NCI-H2029 (cell line): ENCODE measurements at regions not wholly inside any gene's neighbourhood (a gene's known extent, or its start where the extent isn't known, plus 50 kb on each side); places are given as distances from the start of the nearest gene placed in this dataset.

Experiments
- DNase-seq: peaks from one replicate; lab custom pipeline; 2025; lab: John Stamatoyannopoulos, UW

- DNase-seq, result no peak
Observed at GRCh38 chr2:185147361-185147760, 549.0 kb downstream of the ZNF804A start.

GRCh38 chr2:185152186-185152585 lies 553.9 kb downstream of the ZNF804A start:
- no peak for DNase-seq

DNA sequence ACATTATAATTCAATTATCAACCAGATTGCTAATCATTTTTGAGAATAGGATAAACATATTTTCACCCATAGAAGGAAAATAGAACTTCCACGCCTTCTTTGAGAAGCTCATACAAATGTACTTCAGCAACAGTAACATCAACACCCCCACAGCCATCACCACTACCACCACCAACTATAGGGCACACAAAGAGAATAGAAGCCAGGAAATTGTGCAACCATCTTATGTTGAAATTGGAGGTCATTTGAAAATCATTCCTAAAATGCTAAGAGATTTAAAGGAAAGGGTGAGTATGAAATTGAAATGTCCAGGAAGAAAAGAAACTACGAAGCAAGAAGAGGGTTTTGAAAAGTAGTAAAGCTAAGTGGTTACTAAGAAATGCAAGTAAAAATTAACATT lies 563.4 kb downstream of the ZNF804A start:
- no peak for DNase-seq

GRCh38 chr2:185174353-185174752 lies 564.3 kb upstream of the FSIP2 start:
- DNase-seq, result no peak

GRCh38 chr2:185179743-185180142 lies 558.9 kb upstream of the FSIP2 start:
- DNase-seq, result no peak

GRCh38 chr2:185181901-185182300 lies 556.7 kb upstream of the FSIP2 start:
- DNase-seq, result no peak

DNA sequence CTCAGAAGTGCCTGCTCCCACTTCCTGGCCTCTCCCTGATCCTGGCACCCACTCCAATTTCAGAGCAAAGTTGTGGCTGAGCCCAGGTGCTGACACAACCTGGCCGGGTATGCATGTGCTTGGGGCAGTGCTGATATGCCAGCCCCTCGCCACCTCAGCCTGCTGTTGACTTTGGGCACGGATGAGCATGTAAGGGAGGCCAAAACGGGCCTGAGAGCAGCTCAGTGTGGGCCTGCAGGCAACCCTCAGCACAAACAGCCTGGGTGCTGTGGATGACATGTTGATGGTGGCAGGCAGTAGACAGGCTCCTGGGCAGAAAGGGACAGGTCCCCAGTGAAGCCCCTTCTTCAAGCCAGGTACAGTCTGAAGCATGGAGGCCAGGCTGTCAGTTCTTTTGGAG lies 553.6 kb upstream of the FSIP2 start:
- no peak for DNase-seq

- no peak for DNase-seq
Observed at GRCh38 chr2:185187421-185187820, 551.2 kb upstream of the FSIP2 start.

GRCh38 chr2:185188656-185189055 lies 549.9 kb upstream of the FSIP2 start:
- DNase-seq, result no peak

DNA sequence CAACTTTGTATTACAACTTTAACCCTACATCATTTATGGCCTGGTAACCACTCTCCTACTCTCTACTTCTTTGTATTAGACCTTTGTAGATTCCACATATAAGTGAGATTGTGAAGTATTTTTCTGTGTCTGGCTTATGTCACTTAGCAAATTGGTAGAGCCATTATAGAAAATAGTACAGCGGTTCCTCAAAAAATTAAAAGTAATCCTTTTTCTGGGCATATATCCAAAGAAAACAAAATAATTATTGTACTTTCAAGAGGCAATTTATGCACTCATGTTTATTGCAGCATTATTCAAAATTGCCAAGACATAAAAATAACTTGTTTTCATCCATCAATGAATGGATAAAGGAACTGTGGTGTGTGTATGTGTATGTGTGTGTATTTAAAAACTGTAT lies 537.5 kb upstream of the FSIP2 start:
- DNase-seq, result no peak

- DNase-seq, result no peak
Observed at GRCh38 chr2:185202381-185202780, 536.2 kb upstream of the FSIP2 start.

DNA sequence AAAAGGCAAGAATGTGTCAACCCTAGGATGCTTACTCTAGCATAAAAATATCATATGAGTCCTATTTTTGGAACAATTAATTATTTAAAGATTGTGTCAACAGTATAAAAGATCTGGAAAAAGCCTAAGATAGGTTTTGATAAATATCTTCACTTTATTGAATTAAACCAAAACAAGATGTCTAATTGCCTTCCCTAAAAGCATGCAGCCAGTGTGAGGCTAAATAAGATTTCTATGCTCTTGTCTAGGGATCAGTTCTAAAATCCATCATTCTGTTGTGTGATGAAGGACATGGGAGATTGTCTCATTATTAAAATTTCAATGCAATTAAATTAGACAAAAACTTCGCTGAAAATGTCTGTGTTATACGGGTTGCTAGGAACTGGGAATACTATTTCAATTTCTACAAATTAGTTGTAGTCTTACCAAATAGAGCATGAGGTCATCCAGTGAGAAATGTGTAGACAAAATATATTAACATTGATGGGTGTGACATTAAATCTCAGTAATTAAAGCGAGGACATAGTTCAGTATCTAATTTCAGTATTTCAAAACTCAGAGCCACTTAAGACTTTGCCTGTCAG lies 535.6 kb upstream of the FSIP2 start:
- DNase-seq, result no peak

DNA sequence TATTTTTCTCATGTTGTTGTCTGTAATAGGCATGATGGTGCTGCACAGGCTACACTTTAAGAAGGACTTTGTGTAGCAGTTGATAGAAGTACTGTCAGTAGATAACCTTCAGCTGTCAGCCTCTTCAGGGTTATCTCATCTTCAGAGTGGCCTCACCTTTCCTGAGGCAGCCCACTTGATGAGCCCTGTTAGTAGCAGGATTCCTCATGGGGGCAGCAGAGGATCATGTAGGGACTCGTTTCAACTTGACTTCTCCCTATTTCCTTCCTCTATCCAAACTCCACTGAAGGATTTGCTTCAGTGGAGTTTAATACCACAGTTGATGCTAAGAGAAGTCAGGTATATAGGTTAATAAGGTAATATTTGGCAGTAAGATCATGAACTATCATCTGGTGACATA lies 530.3 kb upstream of the FSIP2 start:
- DNase-seq, result peak; percentile 3

GRCh38 chr2:185215497-185215896 lies 523.1 kb upstream of the FSIP2 start:
- no peak for DNase-seq

- DNase-seq, result no peak
Observed at GRCh38 chr2:185219981-185220380, 518.6 kb upstream of the FSIP2 start.

DNA sequence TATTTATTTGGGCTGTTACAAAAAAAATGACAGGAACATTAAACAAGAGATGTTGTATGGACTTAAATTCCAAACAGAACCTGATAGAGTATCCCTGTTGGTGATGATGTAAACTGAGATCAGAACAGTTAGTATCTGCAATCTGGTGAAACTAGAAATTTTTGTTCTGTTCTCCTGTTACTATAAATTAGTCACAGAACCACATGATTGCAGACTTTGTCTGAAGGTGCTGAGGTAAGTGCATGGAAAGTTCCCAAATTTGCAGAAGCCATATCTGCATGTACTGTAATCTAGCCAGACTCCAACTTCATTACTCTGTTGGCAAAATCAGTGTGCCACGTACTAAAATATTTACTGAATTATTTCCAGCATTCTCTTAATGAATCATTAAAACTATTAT lies 516.3 kb upstream of the FSIP2 start:
- DNase-seq, result no peak

- DNase-seq, result no peak
Observed at GRCh38 chr2:185227391-185227790, 511.2 kb upstream of the FSIP2 start.

- DNase-seq, result no peak
Observed at GRCh38 chr2:185239491-185239890, 499.1 kb upstream of the FSIP2 start.

DNA sequence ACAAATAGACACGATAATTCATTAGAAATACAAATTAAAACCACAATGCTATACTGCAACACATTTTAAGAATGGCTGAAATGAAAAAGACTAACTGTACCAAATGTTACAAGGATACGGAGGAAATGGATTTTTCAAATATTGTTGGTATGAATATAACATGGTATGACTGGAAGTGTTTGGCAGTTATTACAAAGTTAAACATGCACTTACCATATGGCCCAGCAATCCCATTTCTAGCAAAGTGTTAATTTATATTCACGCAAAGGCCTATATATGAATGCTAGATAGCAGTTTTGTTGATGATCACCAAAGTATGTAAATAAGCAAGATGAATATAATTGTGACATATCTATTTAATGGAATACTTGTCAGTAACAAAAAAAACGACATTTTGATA lies 497.8 kb upstream of the FSIP2 start:
- DNase-seq, result no peak

- DNase-seq, result no peak
Observed at GRCh38 chr2:185241556-185241955, 497.0 kb upstream of the FSIP2 start.

GRCh38 chr2:185242462-185242861 lies 496.1 kb upstream of the FSIP2 start:
- DNase-seq, result no peak

DNA sequence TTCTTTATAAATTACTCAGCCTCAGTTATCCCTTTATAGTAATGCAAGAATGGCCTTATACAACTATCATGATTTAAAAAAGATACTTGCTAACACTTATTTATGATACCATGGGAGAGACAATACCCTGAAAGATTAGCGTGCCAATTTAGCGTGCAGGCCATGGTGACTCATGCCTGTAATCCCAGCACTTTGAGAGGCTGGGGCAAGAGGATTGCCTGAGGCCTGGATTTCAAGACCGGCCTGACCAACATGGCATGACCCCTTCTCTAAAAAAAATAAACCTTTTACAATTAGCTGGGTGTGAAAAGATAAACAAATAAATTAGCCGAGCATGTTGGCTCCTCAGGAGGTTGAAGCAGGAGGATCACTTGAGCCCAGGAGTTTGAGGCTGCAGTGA lies 493.4 kb upstream of the FSIP2 start:
- DNase-seq, result no peak

GRCh38 chr2:185245806-185246205 lies 492.8 kb upstream of the FSIP2 start:
- no peak for DNase-seq

GRCh38 chr2:185246717-185247116 lies 491.9 kb upstream of the FSIP2 start:
- no peak for DNase-seq

- DNase-seq, result no peak
Observed at GRCh38 chr2:185255566-185255965, 483.0 kb upstream of the FSIP2 start.
